Stromal cell of bone marrow (primary cell): ENCODE measurements at regions not wholly inside any gene's neighbourhood (a gene's known extent, or its start where the extent isn't known, plus 50 kb on each side); places are given as distances from the start of the nearest gene placed in this dataset.
A peak's percentile ranks its signal among the peaks of the same experiment; 100 is the strongest.

Experiments
- DNase-seq: peaks from one replicate; pipeline ENCODE4 v3.0.0-alpha.2; 2012; ENCODE audit warnings: low read depth

DNA sequence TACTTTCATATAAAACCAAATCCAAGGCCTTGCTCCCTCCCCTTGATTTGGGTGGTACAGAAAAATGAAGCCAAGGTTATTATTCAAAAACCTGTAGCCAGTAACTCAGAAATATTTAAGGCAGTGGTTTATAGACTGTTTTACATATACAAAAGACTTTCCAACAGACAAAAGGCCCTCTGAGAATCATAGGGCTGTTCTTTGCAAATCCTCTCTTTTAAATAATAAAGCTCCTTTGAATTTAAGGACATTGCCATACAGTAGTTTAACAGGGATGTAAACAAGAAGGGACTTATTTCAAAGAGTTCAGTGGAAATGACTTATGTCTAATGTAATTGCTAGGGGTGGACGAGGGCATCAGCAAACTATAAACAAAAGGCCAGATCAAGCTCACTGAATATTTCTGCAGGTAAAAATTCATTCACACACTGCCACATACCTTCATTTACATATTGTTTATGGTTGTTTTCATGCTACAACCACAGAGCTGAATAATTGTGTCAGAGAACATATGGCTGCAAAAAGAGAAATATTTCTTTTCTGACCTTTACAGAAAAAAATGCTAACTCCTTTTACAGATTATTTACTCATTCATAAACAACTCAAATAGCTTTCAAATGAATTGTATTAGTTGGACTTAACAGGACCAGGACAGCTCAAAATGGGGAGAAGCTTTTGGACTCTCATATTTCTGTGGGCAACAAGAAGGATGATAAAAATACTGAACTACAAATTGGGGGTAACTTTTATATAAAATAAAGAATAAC, 665.6 kb downstream of the SLITRK1 start:
- DNase-seq, result no peak

DNA sequence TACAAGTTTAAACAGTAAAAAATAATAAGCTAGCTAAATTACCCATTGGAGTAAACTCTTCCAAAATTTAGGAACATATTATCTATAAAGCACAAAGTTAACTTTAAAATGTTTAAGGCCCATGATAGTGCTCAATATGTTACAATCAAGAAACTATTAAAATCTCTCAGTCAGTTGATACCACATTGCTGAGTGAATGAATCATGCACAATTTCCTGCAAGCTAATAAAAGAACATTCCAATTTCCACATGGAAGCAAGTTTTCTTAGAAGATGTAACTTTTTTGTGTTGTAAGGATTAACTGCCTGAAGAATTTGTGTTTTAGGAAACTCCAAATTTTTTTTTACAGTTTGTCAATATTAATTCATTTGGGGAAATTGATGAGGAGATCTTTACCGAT, 666.6 kb downstream of the SLITRK1 start:
- DNase-seq, result peak; percentile 32

DNA sequence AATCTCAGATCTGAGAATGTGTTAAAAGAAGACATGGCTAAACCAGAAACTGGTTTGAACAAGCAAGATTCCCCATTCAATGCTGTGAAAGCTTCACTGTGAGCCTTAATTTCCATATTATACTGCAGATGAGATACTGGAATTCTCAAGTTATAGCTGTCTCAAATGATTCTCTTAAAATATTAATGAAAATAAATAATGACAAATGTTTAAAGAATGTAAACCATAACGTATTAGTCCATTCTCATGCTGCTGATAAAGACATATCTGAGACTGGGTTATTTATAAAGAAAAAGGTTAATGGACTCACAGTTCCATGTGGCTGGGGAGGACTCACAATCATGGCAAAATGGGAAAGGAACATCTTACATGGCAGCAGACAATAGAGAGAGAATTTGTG, 667.8 kb downstream of the SLITRK1 start:
- no peak for DNase-seq

DNA sequence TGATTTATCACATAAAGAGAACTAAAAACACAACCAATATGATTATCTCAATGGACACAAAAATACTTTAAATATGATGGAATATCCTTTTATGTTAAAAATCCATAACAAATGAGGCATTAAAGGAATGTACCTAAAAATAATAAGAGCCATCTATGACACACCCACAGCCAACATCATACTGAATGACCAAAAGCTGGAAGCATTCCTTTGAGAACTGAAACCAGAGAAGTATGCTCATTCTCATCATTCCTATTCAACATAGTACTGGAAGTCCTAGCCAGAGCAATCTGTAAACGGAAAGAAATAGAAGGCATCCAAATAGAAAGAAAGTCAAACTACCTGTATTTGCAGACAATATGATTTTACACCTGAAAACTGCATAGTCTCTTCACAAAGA, 671.0 kb downstream of the SLITRK1 start:
- DNase-seq, result no peak

GRCh38 chr13:83204886-83205285, 677.4 kb downstream of the SLITRK1 start:
- DNase-seq, result no peak

DNA sequence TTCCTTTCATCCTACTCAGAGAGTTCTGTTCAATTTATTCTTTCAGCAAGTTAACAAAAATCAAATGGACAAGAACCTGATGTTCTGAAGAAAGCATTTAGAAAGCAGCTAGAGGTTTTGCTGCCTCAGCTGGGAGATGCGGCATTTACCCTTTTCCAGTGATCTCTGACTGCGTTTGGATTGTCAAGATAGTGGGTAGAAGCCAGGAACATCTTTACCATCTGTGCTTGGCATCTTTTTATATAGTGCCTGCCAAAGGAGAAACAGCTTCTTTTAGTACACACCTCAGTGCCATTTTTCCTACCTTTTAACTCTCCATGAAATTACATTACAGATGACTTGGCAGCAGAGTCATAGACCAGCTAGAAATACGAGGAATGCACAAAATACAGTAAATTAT, 680.8 kb downstream of the SLITRK1 start:
- DNase-seq, result no peak

GRCh38 chr13:83197316-83197715, 685.0 kb downstream of the SLITRK1 start:
- DNase-seq, result no peak

GRCh38 chr13:83190020-83190419, 692.3 kb downstream of the SLITRK1 start:
- no peak for DNase-seq

GRCh38 chr13:83184819-83185218, 697.5 kb downstream of the SLITRK1 start:
- peak; percentile 8 for DNase-seq

GRCh38 chr13:83184150-83184475, 698.2 kb downstream of the SLITRK1 start:
- no peak for DNase-seq

- DNase-seq, result no peak
Observed at GRCh38 chr13:83183439-83184149, 698.7 kb downstream of the SLITRK1 start.

GRCh38 chr13:83182845-83183244, 699.4 kb downstream of the SLITRK1 start:
- DNase-seq, result no peak

DNA sequence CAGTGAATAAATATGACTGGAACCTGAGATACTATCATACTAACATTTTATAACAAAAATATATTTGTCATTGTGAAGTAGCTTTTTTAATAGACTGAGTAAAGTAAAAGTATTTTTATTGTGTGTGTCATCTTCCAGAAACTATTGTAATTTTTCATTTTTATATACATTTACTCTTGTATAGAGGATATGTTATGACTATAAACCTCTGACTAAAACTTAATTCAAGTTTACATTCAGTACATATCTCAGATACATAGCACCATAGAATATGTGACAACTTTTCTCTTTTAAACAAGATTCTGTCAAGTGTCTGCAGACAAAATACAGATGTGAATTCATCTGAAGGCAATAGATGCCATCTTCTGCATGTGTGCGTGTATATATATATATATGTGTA, 704.3 kb downstream of the SLITRK1 start:
- no peak for DNase-seq

- no peak for DNase-seq
Observed at GRCh38 chr13:83168590-83168989, 713.7 kb downstream of the SLITRK1 start.

DNA sequence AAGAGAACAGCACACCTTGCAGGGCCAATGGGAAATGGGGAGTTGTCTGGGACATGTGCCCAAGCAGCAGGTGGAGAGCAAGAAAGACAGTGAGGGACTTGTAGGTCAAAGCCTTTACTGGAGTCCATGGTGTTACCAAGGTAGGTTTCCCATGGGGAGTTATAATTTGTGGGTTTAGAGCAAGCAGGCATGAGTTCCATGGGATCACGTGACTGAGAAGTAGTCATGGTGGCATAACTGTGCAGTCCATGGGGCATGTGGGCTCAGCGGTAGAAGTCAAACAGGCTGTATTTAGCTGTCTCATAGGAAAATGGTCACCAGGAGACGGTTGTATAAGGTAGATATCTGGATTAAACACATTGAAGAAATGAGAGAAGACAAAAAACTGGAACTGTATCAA, 715.1 kb downstream of the SLITRK1 start:
- DNase-seq, result no peak

GRCh38 chr13:83166550-83166949, 715.7 kb downstream of the SLITRK1 start:
- no peak for DNase-seq

- no peak for DNase-seq
Observed at GRCh38 chr13:83162493-83162892, 719.8 kb downstream of the SLITRK1 start.

DNA sequence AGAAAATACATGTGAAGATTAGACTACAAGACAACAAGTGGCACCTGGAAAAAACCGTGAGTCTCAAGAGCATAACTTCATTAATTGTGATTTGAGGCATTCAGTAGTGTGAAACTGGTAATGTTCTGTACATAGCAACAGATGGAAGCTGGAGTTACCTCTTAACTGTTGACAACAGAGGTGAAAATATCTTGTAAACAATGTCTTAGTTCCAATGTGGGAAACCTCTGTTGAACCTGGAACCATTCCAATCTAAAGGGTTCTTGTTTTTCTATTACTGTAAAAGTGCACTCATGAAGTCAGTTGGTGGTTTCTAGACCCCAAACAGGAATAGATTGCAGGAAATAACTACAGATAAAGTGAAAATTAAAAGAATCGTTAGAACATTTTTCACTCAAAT, 728.4 kb downstream of the SLITRK1 start:
- DNase-seq, result no peak

GRCh38 chr13:83151308-83151660, 731.0 kb downstream of the SLITRK1 start:
- no peak for DNase-seq

GRCh38 chr13:83150616-83151307, 731.5 kb downstream of the SLITRK1 start:
- no peak for DNase-seq

GRCh38 chr13:83136660-83137059, 745.6 kb downstream of the SLITRK1 start:
- DNase-seq, result no peak

DNA sequence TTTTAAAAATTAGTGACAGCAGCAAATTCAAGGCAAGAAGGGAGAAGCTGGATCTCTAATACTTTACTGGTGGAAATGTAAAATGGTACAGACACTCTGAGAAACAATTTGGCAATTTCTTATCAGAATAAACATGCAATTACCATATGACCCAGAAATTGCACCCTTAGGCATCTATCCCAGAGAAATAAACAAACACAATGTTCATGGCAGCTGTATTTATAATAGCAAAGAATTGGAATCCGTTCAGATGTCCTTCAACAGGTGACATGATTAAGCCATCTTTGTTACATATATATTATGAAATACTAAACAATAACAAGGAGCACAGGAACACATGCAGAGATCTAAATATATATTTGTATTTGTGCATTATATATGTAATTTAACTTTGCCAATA, 756.5 kb downstream of the SLITRK1 start:
- no peak for DNase-seq

GRCh38 chr13:83121896-83122295, 760.4 kb downstream of the SLITRK1 start:
- DNase-seq, result no peak
